Mesenchymal stem cell (in vitro differentiated cells and primary cell): ENCODE measurements at regions not wholly inside any gene's neighbourhood (a gene's known extent, or its start where the extent isn't known, plus 50 kb on each side); places are given as distances from the start of the nearest gene placed in this dataset.

Experiments
- DNase-seq: peaks from one replicate; pipeline ENCODE4 v3.0.0-alpha.2; 2013
- H2AFZ ChIP-seq: one replicate; pipeline ENCODE4 v1.6.1; 2013; ENCODE audit warnings: low read depth, mild to moderate bottlenecking, control low read depth, inconsistent platforms, low read length, moderate library complexity
- H2AK5ac ChIP-seq: 2 replicates; pipeline ENCODE4 v1.6.1; 2013; ENCODE audit warnings: low read length, moderate library complexity, mild to moderate bottlenecking, inconsistent platforms; ENCODE audit not compliant: severe bottlenecking
- H2BK120ac ChIP-seq: one replicate; pipeline ENCODE4 v1.6.1; 2013; ENCODE audit warnings: low read depth, mild to moderate bottlenecking, inconsistent platforms, low read length, moderate library complexity
- H2BK12ac ChIP-seq, 2 experiments: one replicate each; pipeline ENCODE4 v1.6.1; 2013; ENCODE audit warnings: inconsistent platforms in 2 of 2, low read length in 2 of 2, mild to moderate bottlenecking in 2 of 2, moderate library complexity in 2 of 2, control low read depth in 1 of 2
- H2BK15ac ChIP-seq: one replicate; pipeline ENCODE4 v1.6.1; 2013; ENCODE audit warnings: mild to moderate bottlenecking, low read depth, inconsistent platforms; ENCODE audit not compliant: poor library complexity, severe bottlenecking
- H2BK5ac ChIP-seq: 2 replicates; pipeline ENCODE4 v1.6.1; 2013; ENCODE audit warnings: low read depth, mild to moderate bottlenecking, low read length, control low read depth, inconsistent platforms; ENCODE audit not compliant: poor library complexity, severe bottlenecking
- H3K14ac ChIP-seq, 2 experiments: one replicate each; pipeline ENCODE4 v1.6.1; 2013; ENCODE audit warnings: inconsistent platforms in 2 of 2, low read length in 2 of 2, control low read depth in 1 of 2, mild to moderate bottlenecking in 1 of 2, moderate library complexity in 1 of 2
- H3K18ac ChIP-seq, 2 experiments: one replicate each; pipeline ENCODE4 v1.6.1; 2013; ENCODE audit warnings: inconsistent platforms in 2 of 2, low read length in 2 of 2, control low read depth in 1 of 2, low read depth in 1 of 2, mild to moderate bottlenecking in 1 of 2
- H3K23ac ChIP-seq, 2 experiments: one replicate each; pipeline ENCODE4 v1.6.1; 2013; ENCODE audit warnings: inconsistent platforms in 2 of 2, low read length in 2 of 2, mild to moderate bottlenecking in 2 of 2, moderate library complexity in 2 of 2, control low read depth in 1 of 2
- H3K27ac ChIP-seq: 2 replicates; pipeline ENCODE4 v1.5.1; 2013; ENCODE audit warnings: mild to moderate bottlenecking, moderate library complexity, low read length, control low read depth, inconsistent platforms; ENCODE audit not compliant: poor library complexity, severe bottlenecking
- H3K27me3 ChIP-seq, 2 experiments: 2 replicates each; pipeline versions ENCODE4 v1.6.1 to v1.7.0; 2013; ENCODE audit warnings: low read length in 2 of 2, mild to moderate bottlenecking in 2 of 2, moderate library complexity in 2 of 2, control low read depth in 1 of 2, inconsistent platforms in 1 of 2; ENCODE audit not compliant: control insufficient read depth in 1 of 2, insufficient read depth in 1 of 2
- H3K36me3 ChIP-seq, 2 experiments: 2 replicates each; pipeline versions ENCODE4 v1.6.1 to v1.7.0; 2013; ENCODE audit warnings: low read length in 2 of 2, control low read depth in 1 of 2, inconsistent platforms in 1 of 2, low read depth in 1 of 2, mild to moderate bottlenecking in 1 of 2; ENCODE audit not compliant: insufficient read depth in 2 of 2, control insufficient read depth in 1 of 2
- H3K4ac ChIP-seq, 2 experiments: one replicate each; pipeline ENCODE4 v1.6.1; 2013; ENCODE audit warnings: inconsistent platforms in 2 of 2, low read length in 2 of 2, mild to moderate bottlenecking in 2 of 2, moderate library complexity in 2 of 2, control low read depth in 1 of 2, low read depth in 1 of 2
- H3K4me1 ChIP-seq: 2 replicates; pipeline ENCODE4 v1.6.1; 2013; ENCODE audit warnings: low read depth, low read length, control low read depth; ENCODE audit not compliant: control insufficient read depth, insufficient read depth
- H3K4me2 ChIP-seq: 2 replicates; pipeline ENCODE4 v1.6.1; 2013; ENCODE audit warnings: low read length, mild to moderate bottlenecking, inconsistent platforms; ENCODE audit not compliant: poor library complexity, severe bottlenecking
- H3K4me3 ChIP-seq, 2 experiments: 2 replicates each; pipeline versions ENCODE4 v1.5.1 to v1.7.0; 2013; ENCODE audit warnings: low read length in 2 of 2, mild to moderate bottlenecking in 2 of 2, control low read depth in 1 of 2, low read depth in 1 of 2; ENCODE audit not compliant: insufficient read depth in 1 of 2
- H3K79me1 ChIP-seq: replicated peaks from 2 replicates; pipeline ENCODE4 v1.6.1; 2013; ENCODE audit warnings: mild to moderate bottlenecking, control low read depth, low read length, inconsistent platforms; ENCODE audit not compliant: poor library complexity, severe bottlenecking
- H3K9ac ChIP-seq: 2 replicates; pipeline ENCODE4 v1.7.0; 2013; ENCODE audit warnings: mild to moderate bottlenecking, low read length, moderate library complexity
- H3K9me3 ChIP-seq: 2 replicates; pipeline ENCODE4 v1.7.0; 2013; ENCODE audit warnings: mild to moderate bottlenecking, low read length; ENCODE audit not compliant: control insufficient read depth
- H4K8ac ChIP-seq: one replicate; pipeline ENCODE4 v1.6.1; 2013; ENCODE audit warnings: inconsistent platforms, mild to moderate bottlenecking, low read length, moderate library complexity
- H4K91ac ChIP-seq: one replicate; pipeline ENCODE4 v1.6.1; 2013; ENCODE audit warnings: mild to moderate bottlenecking, low read length, inconsistent platforms
- WGBS: methylation state at CpG from one replicate; pipeline ENCODE4 v1.1.7; 2013; ENCODE audit warnings: mixed read lengths; 5-methylcytosine and 5-hydroxymethylcytosine counted together

- H3K9ac ChIP-seq = no peak overlapping the region
- H4K8ac ChIP-seq = no peak overlapping the region
- no peak for DNase-seq
- peak overlapping the region in 1 of 2 experiments; percentile 64 for H3K14ac ChIP-seq
- H3K27ac ChIP-seq = no peak overlapping the region
- no peak overlapping the region for H3K4ac ChIP-seq
- H2BK5ac ChIP-seq = no peak overlapping the region
- H2AFZ ChIP-seq = no peak overlapping the region
- no peak overlapping the region for H2BK120ac ChIP-seq
- H4K91ac ChIP-seq = no peak overlapping the region
- no peaks in the 10 kb centered on the region for H3K79me1 ChIP-seq
- no peak overlapping the region for H3K4me2 ChIP-seq
- no peak overlapping the region for H3K4me3 ChIP-seq
- no peak overlapping the region for H3K18ac ChIP-seq
- peak overlapping the region in 1 of 2 experiments; percentile 24 for H3K23ac ChIP-seq
- H2BK15ac ChIP-seq = no peak overlapping the region
- H3K36me3 ChIP-seq = no peaks in the 10 kb centered on the region
- H2BK12ac ChIP-seq = no peak overlapping the region
- no peaks in the 10 kb centered on the region for H3K27me3 ChIP-seq
- H2AK5ac ChIP-seq = no peak overlapping the region
- H3K9me3 ChIP-seq = peaks cover 3% of the 10 kb centered on the region
- H3K4me1 ChIP-seq = no peaks in the 10 kb centered on the region
- 100% methylated on average over 1 of the region's 2 CpGs for WGBS
Observed at GRCh38 chr13:59603646-59604045, 560.1 kb downstream of the DIAPH3 start.

GRCh38 chr13:59607172-59607571 lies 556.6 kb downstream of the DIAPH3 start:
- H4K8ac ChIP-seq = no peak overlapping the region
- no peak overlapping the region for H3K27ac ChIP-seq
- no peak overlapping the region for H2BK5ac ChIP-seq
- WGBS = 41% methylated on average over 1 of the region's 1 CpG
- no peak overlapping the region for H2BK15ac ChIP-seq
- no peaks in the 10 kb centered on the region for H3K9me3 ChIP-seq
- H3K36me3 ChIP-seq = no peaks in the 10 kb centered on the region
- H3K27me3 ChIP-seq = no peaks in the 10 kb centered on the region
- H3K23ac ChIP-seq = no peak overlapping the region
- H2AFZ ChIP-seq = no peak overlapping the region
- H3K18ac ChIP-seq = no peak overlapping the region
- no peaks in the 10 kb centered on the region for H3K79me1 ChIP-seq
- no peak overlapping the region for H3K9ac ChIP-seq
- no peak overlapping the region for H3K14ac ChIP-seq
- H2BK120ac ChIP-seq = no peak overlapping the region
- no peak overlapping the region for H3K4me3 ChIP-seq
- no peaks in the 10 kb centered on the region for H3K4me1 ChIP-seq
- no peak overlapping the region for H2AK5ac ChIP-seq
- no peak for DNase-seq
- H3K4ac ChIP-seq = no peak overlapping the region
- no peak overlapping the region for H3K4me2 ChIP-seq
- no peak overlapping the region for H4K91ac ChIP-seq
- H2BK12ac ChIP-seq = no peak overlapping the region

- Histone ChIP-seq H4K91ac (no peak overlapping the region), H3K14ac (no peak overlapping the region), H3K27me3 (no peaks in the 10 kb centered on the region), H3K9ac (no peak overlapping the region), H2BK12ac (no peak overlapping the region), H2AFZ (no peak overlapping the region), H3K4me1 (no peaks in the 10 kb centered on the region), H3K4ac (no peak overlapping the region), H3K79me1 (no peaks in the 10 kb centered on the region), H3K23ac (no peak overlapping the region), H4K8ac (no peak overlapping the region), H2BK5ac (no peak overlapping the region), H3K4me2 (no peak overlapping the region), H3K36me3 (no peaks in the 10 kb centered on the region), H2BK15ac (no peak overlapping the region), H3K9me3 (no peaks in the 10 kb centered on the region), H2AK5ac (no peak overlapping the region), H3K27ac (no peak overlapping the region), H2BK120ac (no peak overlapping the region), H3K4me3 (no peak overlapping the region), H3K18ac (no peak overlapping the region)
- no peak for DNase-seq
- WGBS = 29% methylated on average over 1 of the region's 2 CpGs
Observed at GRCh38 chr13:59607780-59608233, 555.9 kb downstream of the DIAPH3 start.

- no peak overlapping the region for H3K27ac ChIP-seq
- no peak overlapping the region for H3K9ac ChIP-seq
- no peaks in the 10 kb centered on the region for H3K27me3 ChIP-seq
- H3K4me1 ChIP-seq = no peaks in the 10 kb centered on the region
- no peak for DNase-seq
- H4K91ac ChIP-seq = no peak overlapping the region
- H2BK5ac ChIP-seq = no peak overlapping the region
- no peak overlapping the region for H2AFZ ChIP-seq
- H3K23ac ChIP-seq = no peak overlapping the region
- H3K36me3 ChIP-seq = no peaks in the 10 kb centered on the region
- no peak overlapping the region for H2AK5ac ChIP-seq
- no peak overlapping the region for H4K8ac ChIP-seq
- H2BK12ac ChIP-seq = no peak overlapping the region
- H3K4ac ChIP-seq = no peak overlapping the region
- no peaks in the 10 kb centered on the region for H3K79me1 ChIP-seq
- no peak overlapping the region for H3K14ac ChIP-seq
- H3K4me3 ChIP-seq = no peak overlapping the region
- H3K18ac ChIP-seq = no peak overlapping the region
- no peak overlapping the region for H2BK120ac ChIP-seq
- no peaks in the 10 kb centered on the region for H3K9me3 ChIP-seq
- H2BK15ac ChIP-seq = no peak overlapping the region
- H3K4me2 ChIP-seq = no peak overlapping the region
Observed at GRCh38 chr13:59609421-59609820, 554.3 kb downstream of the DIAPH3 start.
